ENCODE measurements at regions not wholly inside any gene's neighbourhood (a gene's known extent, or its start where the extent isn't known, plus 50 kb on each side); places are given as distances from the start of the nearest gene placed in this dataset.

DNA sequence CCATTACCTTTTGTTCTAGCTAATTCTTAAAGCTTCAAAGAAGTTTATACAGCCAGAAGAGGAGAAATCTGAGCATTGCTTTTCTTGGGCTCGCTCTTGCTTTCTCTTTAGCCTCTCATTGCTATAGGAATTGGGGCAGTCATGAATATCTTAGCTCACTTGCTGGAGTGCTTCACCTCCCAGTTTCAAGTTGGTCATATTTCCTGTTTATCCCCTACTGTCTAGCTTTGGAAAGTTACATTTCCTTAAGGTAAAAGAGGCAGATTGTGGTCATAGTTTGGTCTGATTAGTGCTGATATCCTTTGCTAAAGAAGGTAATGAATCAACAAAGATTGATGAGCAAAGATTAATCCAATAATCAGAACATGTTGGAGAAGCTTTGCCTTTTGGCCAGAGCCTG lies 77.7 kb upstream of the GLI3 start:
- Mint-ChIP-seq H3K4me1 (no peaks in the 10 kb centered on the region), H3K36me3 (no peaks in the 10 kb centered on the region), H3K9me3 (peaks cover 9% of the 10 kb centered on the region), H3K27me3 (peaks cover 4% of the 10 kb centered on the region), H3K4me3 (no peak overlapping the region), H3K27ac (no peak overlapping the region)
- DNase-seq = no peak

GRCh38 chr7:42311195-42311594 lies 74.2 kb upstream of the GLI3 start:
- no peak for DNase-seq
- H3K9me3 Mint-ChIP-seq = peaks cover 16% of the 10 kb centered on the region
- H3K36me3 Mint-ChIP-seq = no peaks in the 10 kb centered on the region
- no peaks in the 10 kb centered on the region for H3K4me1 Mint-ChIP-seq
- H3K4me3 Mint-ChIP-seq = no peak overlapping the region
- no peak overlapping the region for H3K27ac Mint-ChIP-seq
- H3K27me3 Mint-ChIP-seq = peaks cover 4% of the 10 kb centered on the region

- Mint-ChIP-seq H3K36me3 (no peaks in the 10 kb centered on the region), H3K27me3 (no peaks in the 10 kb centered on the region), H3K4me1 (no peaks in the 10 kb centered on the region), H3K9me3 (peaks cover 1% of the 10 kb centered on the region), H3K27ac (no peak overlapping the region), H3K4me3 (no peak overlapping the region)
- no peak for DNase-seq
Measured at GRCh38 chr7:42292991-42293521, 56.0 kb upstream of the GLI3 start.

DNA sequence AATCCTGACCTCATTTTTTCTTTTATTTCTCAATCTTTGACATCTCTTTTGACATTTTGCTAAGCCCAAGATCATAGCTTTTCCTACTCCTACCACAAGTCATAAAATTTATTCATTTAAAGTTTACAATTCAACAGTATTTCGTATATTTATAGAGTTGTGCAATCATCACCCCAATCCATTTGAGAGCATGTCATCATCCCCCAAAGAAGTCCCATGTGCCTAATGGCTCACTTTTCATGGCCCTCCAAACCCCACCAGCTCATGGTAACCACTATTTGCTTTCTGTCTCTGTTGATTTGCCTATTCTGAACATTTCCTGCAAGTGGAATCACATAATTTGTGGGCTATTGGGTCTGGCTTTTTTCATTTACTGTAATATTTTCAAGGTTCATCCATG lies 52.5 kb upstream of the GLI3 start:
- Mint-ChIP-seq H3K9me3 (peaks cover 1% of the 10 kb centered on the region), H3K27me3 (no peaks in the 10 kb centered on the region), H3K36me3 (no peaks in the 10 kb centered on the region), H3K27ac (no peak overlapping the region), H3K4me3 (no peak overlapping the region), H3K4me1 (no peaks in the 10 kb centered on the region)
- no peak for DNase-seq
